RWPE2 (cell line): ENCODE measurements at regions not wholly inside any gene's neighbourhood (a gene's known extent, or its start where the extent isn't known, plus 50 kb on each side); places are given as distances from the start of the nearest gene placed in this dataset.

ENCODE experiments used
- ATAC-seq: fragments of 200-7000 bp; cut with Tn5 transposase; 3 replicates; pipeline ENCODE4 v1.9.1; 2021; ENCODE audit warnings: low read depth
- DNase-seq: peaks from one replicate; pipeline ENCODE4 v3.0.0-alpha.2; 2020; ENCODE audit warnings: low spot score
- H3K27ac ChIP-seq: fragments of 450-650 bp; 2 replicates; pipeline ENCODE4 v1.5.1; 2017; ENCODE audit warnings: mild to moderate bottlenecking; ENCODE audit not compliant: poor library complexity, severe bottlenecking
- H3K27me3 ChIP-seq: fragments of 250-450 bp; sonication (Bioruptor Pico); 2 replicates; pipeline ENCODE4 v1.5.1; 2021; ENCODE audit warnings: mild to moderate bottlenecking, moderate library complexity; ENCODE audit not compliant: insufficient read depth, poor library complexity, severe bottlenecking
- H3K36me3 ChIP-seq: fragments of 250-450 bp; sonication (Bioruptor Pico); 2 replicates; pipeline ENCODE4 v1.5.1; 2020; ENCODE audit warnings: low read depth, mild to moderate bottlenecking, moderate library complexity
- H3K4me1 ChIP-seq: fragments of 250-450 bp; sonication (Bioruptor Pico); 2 replicates; pipeline ENCODE4 v1.5.1; 2021; ENCODE audit warnings: mild to moderate bottlenecking, moderate library complexity; ENCODE audit not compliant: insufficient read depth, poor library complexity, severe bottlenecking
- H3K4me3 ChIP-seq: fragments of 250-450 bp; sonication (Bioruptor Pico); 2 replicates; pipeline ENCODE4 v1.5.1; 2021; ENCODE audit warnings: mild to moderate bottlenecking, moderate library complexity; ENCODE audit not compliant: severe bottlenecking
- H3K9me3 ChIP-seq: fragments of 250-450 bp; sonication (Bioruptor Pico); 2 replicates; pipeline ENCODE4 v1.5.1; 2021; ENCODE audit warnings: mild to moderate bottlenecking, moderate library complexity; ENCODE audit not compliant: severe bottlenecking
- CTCF ChIP-seq: fragments of 450-650 bp; IDR thresholded peaks from one replicate; pipeline ENCODE4 v1.5.1; 2017; ENCODE audit warnings: mild to moderate bottlenecking, moderate library complexity; ENCODE audit not compliant: poor library complexity, severe bottlenecking

- ATAC-seq (no peak), DNase-seq (no peak)
- TF ChIP-seq CTCF = no peak
- H3K4me3 ChIP-seq = no peak overlapping the region
- H3K4me1 ChIP-seq = no peaks in the 10 kb centered on the region
- no peaks in the 10 kb centered on the region for H3K36me3 ChIP-seq
- H3K27ac ChIP-seq = no peak overlapping the region
- H3K27me3 ChIP-seq = no peaks in the 10 kb centered on the region
- no peaks in the 10 kb centered on the region for H3K9me3 ChIP-seq
Measured at GRCh38 chr9:99506747-99507348, 284.8 kb downstream of the SEC61B start.

GRCh38 chr9:99509065-99509745 lies 287.1 kb downstream of the SEC61B start:
- Histone ChIP-seq H3K27me3 (no peaks in the 10 kb centered on the region), H3K4me1 (no peaks in the 10 kb centered on the region), H3K27ac (no peak overlapping the region), H3K36me3 (no peaks in the 10 kb centered on the region), H3K4me3 (no peak overlapping the region), H3K9me3 (no peaks in the 10 kb centered on the region)
- TF ChIP-seq CTCF = no peak
- ATAC-seq (no peak), DNase-seq (no peak)

- no peak overlapping the region for H3K4me3 ChIP-seq
- H3K4me1 ChIP-seq = no peaks in the 10 kb centered on the region
- no peak for TF ChIP-seq CTCF
- no peaks in the 10 kb centered on the region for H3K9me3 ChIP-seq
- no peaks in the 10 kb centered on the region for H3K27me3 ChIP-seq
- no peak for DNase-seq
- no peaks in the 10 kb centered on the region for H3K36me3 ChIP-seq
- no peak overlapping the region for H3K27ac ChIP-seq
- ATAC-seq = no peak
Measured at GRCh38 chr9:99509900-99510535, 287.9 kb downstream of the SEC61B start.

GRCh38 chr9:99511723-99512122 lies 289.6 kb downstream of the SEC61B start:
- TF ChIP-seq CTCF = no peak
- Histone ChIP-seq H3K4me3 (no peak overlapping the region), H3K27me3 (no peaks in the 10 kb centered on the region), H3K27ac (no peak overlapping the region), H3K36me3 (no peaks in the 10 kb centered on the region), H3K9me3 (no peaks in the 10 kb centered on the region), H3K4me1 (no peaks in the 10 kb centered on the region)
- DNase-seq = no peak
- no peak for ATAC-seq
